SU-DHL-6 (cell line): ENCODE measurements at regions not wholly inside any gene's neighbourhood (a gene's known extent, or its start where the extent isn't known, plus 50 kb on each side); places are given as distances from the start of the nearest gene placed in this dataset.

Experiments used
- EZH2phosphoT487 ChIP-seq: fragments of 200-600 bp; sonication (generic), shearing (Covaris generic); conservative IDR thresholded peaks from 2 replicates; pipeline ENCODE4 v1.6.1; 2018; ENCODE audit warnings: mild to moderate bottlenecking, antibody characterized with exemption, low read length, moderate library complexity, mixed read lengths
- TF ChIP-seq, protein P1 (sequence below): fragments of 200-600 bp; sonication (generic); IDR thresholded peaks from one replicate; pipeline ENCODE4 v1.5.1; 2017; ENCODE audit warnings: antibody characterized with exemption, mild to moderate bottlenecking, low read length, moderate library complexity; ENCODE audit not compliant: insufficient read depth, poor library complexity, severe bottlenecking

GRCh38 chr12:19749906-19750574 lies 310.7 kb downstream of the AEBP2 start:
- TF ChIP-seq, protein P1, sequence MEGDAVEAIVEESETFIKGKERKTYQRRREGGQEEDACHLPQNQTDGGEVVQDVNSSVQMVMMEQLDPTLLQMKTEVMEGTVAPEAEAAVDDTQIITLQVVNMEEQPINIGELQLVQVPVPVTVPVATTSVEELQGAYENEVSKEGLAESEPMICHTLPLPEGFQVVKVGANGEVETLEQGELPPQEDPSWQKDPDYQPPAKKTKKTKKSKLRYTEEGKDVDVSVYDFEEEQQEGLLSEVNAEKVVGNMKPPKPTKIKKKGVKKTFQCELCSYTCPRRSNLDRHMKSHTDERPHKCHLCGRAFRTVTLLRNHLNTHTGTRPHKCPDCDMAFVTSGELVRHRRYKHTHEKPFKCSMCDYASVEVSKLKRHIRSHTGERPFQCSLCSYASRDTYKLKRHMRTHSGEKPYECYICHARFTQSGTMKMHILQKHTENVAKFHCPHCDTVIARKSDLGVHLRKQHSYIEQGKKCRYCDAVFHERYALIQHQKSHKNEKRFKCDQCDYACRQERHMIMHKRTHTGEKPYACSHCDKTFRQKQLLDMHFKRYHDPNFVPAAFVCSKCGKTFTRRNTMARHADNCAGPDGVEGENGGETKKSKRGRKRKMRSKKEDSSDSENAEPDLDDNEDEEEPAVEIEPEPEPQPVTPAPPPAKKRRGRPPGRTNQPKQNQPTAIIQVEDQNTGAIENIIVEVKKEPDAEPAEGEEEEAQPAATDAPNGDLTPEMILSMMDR = no peak
- TF ChIP-seq EZH2phosphoT487 = no peak
